ENCODE measurements at regions not wholly inside any gene's neighbourhood (a gene's known extent, or its start where the extent isn't known, plus 50 kb on each side); places are given as distances from the start of the nearest gene placed in this dataset.

- Histone ChIP-seq H3K36me3 (ENCODE audit: low read depth, missing control alignments) (no peaks in the 10 kb centered on the region), H3K27me3 (no peaks in the 10 kb centered on the region), H3K4me1 (no peaks in the 10 kb centered on the region), H3K27ac (no peak overlapping the region), H3K4me3 (no peak overlapping the region), H3K9me3 (no peaks in the 10 kb centered on the region)
- TF ChIP-seq CTCF (IDR thresholded peaks at IDR 0.05) = no peak
- TF ChIP-seq POLR2A (IDR thresholded peaks at IDR 0.05) = no peak
- DNase-seq = no peak
- WGBS, 2 donors = 0 to 44% methylated on average over 1 of the region's 1 CpG
- intact Hi-C loops (cut with DNase I; ENCODE audit: low total_unique reads) = no loop called here
These were observed 244.4 kb downstream of the NEDD1 start for GRCh38 chr12:97151481-97151880.

- Histone ChIP-seq H3K4me3 (no peak overlapping the region), H3K27me3 (no peaks in the 10 kb centered on the region), H3K36me3 (ENCODE audit: low read depth, missing control alignments) (no peaks in the 10 kb centered on the region), H3K9me3 (no peaks in the 10 kb centered on the region), H3K27ac (no peak overlapping the region), H3K4me1 (no peaks in the 10 kb centered on the region)
- no peak for DNase-seq
- TF ChIP-seq POLR2A (IDR thresholded peaks at IDR 0.05) = no peak
- no peak for TF ChIP-seq CTCF (IDR thresholded peaks at IDR 0.05)
- WGBS, 2 donors = 54 to 59% methylated on average over 5 of the region's 5 CpGs
- intact Hi-C loops (cut with DNase I; ENCODE audit: low total_unique reads) = no loop called here
These were observed 252.3 kb downstream of the NEDD1 start for GRCh38 chr12:97159377-97159776.

- H3K36me3 ChIP-seq (ENCODE audit: low read depth, missing control alignments) = no peaks in the 10 kb centered on the region
- no peak for DNase-seq
- no peak overlapping the region for H3K4me3 ChIP-seq
- H3K4me1 ChIP-seq = no peaks in the 10 kb centered on the region
- WGBS, 2 donors = 92 to 95% methylated on average over 2 of the region's 2 CpGs
- H3K27ac ChIP-seq = no peak overlapping the region
- intact Hi-C loops (cut with DNase I; ENCODE audit: low total_unique reads) = no loop called here
- no peak for TF ChIP-seq POLR2A (IDR thresholded peaks at IDR 0.05)
- no peak for TF ChIP-seq CTCF (IDR thresholded peaks at IDR 0.05)
- H3K27me3 ChIP-seq = no peaks in the 10 kb centered on the region
- no peaks in the 10 kb centered on the region for H3K9me3 ChIP-seq
These were observed 253.2 kb downstream of the NEDD1 start for GRCh38 chr12:97160277-97160676.

- no peak for DNase-seq
- 21 to 27% methylated on average over 1 of the region's 1 CpG for WGBS, 2 donors
- TF ChIP-seq POLR2A (IDR thresholded peaks at IDR 0.05) (no peak), CTCF (IDR thresholded peaks at IDR 0.05) (no peak)
- Histone ChIP-seq H3K4me1 (no peaks in the 10 kb centered on the region), H3K27me3 (no peaks in the 10 kb centered on the region), H3K27ac (no peak overlapping the region), H3K9me3 (no peaks in the 10 kb centered on the region), H3K4me3 (no peak overlapping the region), H3K36me3 (ENCODE audit: low read depth, missing control alignments) (no peaks in the 10 kb centered on the region)
- intact Hi-C loops (cut with DNase I; ENCODE audit: low total_unique reads) = no loop called here
These were observed 255.1 kb downstream of the NEDD1 start for GRCh38 chr12:97162173-97162572.

GRCh38 chr12:97164936-97165335, 257.9 kb downstream of the NEDD1 start:
- no peaks in the 10 kb centered on the region for H3K4me1 ChIP-seq
- TF ChIP-seq POLR2A (IDR thresholded peaks at IDR 0.05) (no peak), CTCF (IDR thresholded peaks at IDR 0.05) (no peak)
- DNase-seq = no peak
- WGBS, 2 donors = 80 to 83% methylated on average over 3 of the region's 3 CpGs
- H3K36me3 ChIP-seq (ENCODE audit: low read depth, missing control alignments) = no peaks in the 10 kb centered on the region
- H3K4me3 ChIP-seq = no peak overlapping the region
- no peaks in the 10 kb centered on the region for H3K9me3 ChIP-seq
- H3K27ac ChIP-seq = no peak overlapping the region
- intact Hi-C loops (cut with DNase I; ENCODE audit: low total_unique reads) = no loop called here
- no peaks in the 10 kb centered on the region for H3K27me3 ChIP-seq
